ENCODE measurements at regions not wholly inside any gene's neighbourhood (a gene's known extent, or its start where the extent isn't known, plus 50 kb on each side); places are given as distances from the start of the nearest gene placed in this dataset.
A peak's percentile ranks its signal among the peaks of the same experiment; 100 is the strongest.
"Not testable (repeated sequence)": the region's sequence is repeated elsewhere in the genome, so short reads cannot be mapped to it uniquely, and the experiment has no call there.

GRCh38 chrX:115702982-115703381 is 142.0 kb downstream of the PLS3 start:
- ATAC-seq (ENCODE audit: low FRiP score) (no peak), DNase-seq (ENCODE audit: low spot score) (no peak)
- TF ChIP-seq, protein P1, sequence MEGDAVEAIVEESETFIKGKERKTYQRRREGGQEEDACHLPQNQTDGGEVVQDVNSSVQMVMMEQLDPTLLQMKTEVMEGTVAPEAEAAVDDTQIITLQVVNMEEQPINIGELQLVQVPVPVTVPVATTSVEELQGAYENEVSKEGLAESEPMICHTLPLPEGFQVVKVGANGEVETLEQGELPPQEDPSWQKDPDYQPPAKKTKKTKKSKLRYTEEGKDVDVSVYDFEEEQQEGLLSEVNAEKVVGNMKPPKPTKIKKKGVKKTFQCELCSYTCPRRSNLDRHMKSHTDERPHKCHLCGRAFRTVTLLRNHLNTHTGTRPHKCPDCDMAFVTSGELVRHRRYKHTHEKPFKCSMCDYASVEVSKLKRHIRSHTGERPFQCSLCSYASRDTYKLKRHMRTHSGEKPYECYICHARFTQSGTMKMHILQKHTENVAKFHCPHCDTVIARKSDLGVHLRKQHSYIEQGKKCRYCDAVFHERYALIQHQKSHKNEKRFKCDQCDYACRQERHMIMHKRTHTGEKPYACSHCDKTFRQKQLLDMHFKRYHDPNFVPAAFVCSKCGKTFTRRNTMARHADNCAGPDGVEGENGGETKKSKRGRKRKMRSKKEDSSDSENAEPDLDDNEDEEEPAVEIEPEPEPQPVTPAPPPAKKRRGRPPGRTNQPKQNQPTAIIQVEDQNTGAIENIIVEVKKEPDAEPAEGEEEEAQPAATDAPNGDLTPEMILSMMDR (IDR thresholded peaks at IDR 0.05) = no peak

DNA sequence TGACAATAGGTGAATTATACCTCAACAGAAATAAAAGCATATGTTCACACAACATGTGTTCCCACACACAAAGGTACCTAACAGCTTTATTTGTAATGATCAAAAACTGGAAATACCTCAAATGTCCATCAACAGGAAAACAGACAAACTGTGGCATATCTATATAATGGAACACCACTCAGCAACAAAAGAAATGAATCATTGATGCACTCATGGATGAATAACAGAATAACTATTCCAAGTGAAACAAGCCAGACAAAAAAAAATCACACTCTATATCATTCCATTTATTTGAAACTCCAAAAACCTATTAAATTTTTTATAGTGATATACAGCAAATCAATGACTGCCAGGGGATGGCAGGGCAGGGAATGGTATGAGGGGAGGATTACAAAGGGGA is 148.1 kb downstream of the PLS3 start:
- DNase-seq (ENCODE audit: low spot score) = no peak
- TF ChIP-seq, protein P1 (IDR thresholded peaks at IDR 0.05) = no peak
- no peak for ATAC-seq (ENCODE audit: low FRiP score)

GRCh38 chrX:115712484-115712883 is 151.5 kb downstream of the PLS3 start:
- TF ChIP-seq, protein P1 (IDR thresholded peaks at IDR 0.05) = no peak
- DNase-seq (ENCODE audit: low spot score) (no peak), ATAC-seq (ENCODE audit: low FRiP score) (no peak)

- no peak for DNase-seq (ENCODE audit: low spot score)
- ATAC-seq (ENCODE audit: low FRiP score) = no peak
- TF ChIP-seq, protein P1 (IDR thresholded peaks at IDR 0.05) = no peak
Observed at GRCh38 chrX:115713460-115713859, 152.5 kb downstream of the PLS3 start.

DNA sequence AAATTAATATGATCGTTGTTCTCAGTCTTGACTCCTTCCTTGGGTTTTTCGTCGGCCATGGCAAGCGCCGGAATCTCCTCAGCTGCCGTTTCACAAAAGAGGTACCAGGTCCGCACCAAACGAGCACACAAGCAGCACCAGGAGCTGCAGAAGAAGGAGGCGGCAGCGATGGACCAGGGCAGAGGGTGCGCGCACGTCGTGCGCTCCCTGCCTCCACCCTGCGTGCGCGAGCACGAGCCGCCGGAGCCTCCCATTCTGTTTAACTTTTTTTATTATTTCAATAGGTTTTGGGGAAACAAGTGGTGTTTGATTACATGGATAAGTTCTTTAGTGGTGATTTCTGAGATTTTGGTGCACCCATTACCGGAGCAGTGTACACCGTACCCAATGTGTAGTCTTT is 158.2 kb downstream of the PLS3 start:
- DNase-seq (ENCODE audit: low spot score) (no peak), ATAC-seq (ENCODE audit: low FRiP score) (no peak)
- TF ChIP-seq, protein P1 (IDR thresholded peaks at IDR 0.05) = no peak

- not testable (repeated sequence) for ATAC-seq (ENCODE audit: low FRiP score); DNase-seq (ENCODE audit: low spot score)
Observed at GRCh38 chrX:115722724-115723433, 161.9 kb downstream of the PLS3 start.

- not testable (repeated sequence) for ATAC-seq (ENCODE audit: low FRiP score); DNase-seq (ENCODE audit: low spot score)
Observed at GRCh38 chrX:115725370-115725769, 164.4 kb downstream of the PLS3 start.

DNA sequence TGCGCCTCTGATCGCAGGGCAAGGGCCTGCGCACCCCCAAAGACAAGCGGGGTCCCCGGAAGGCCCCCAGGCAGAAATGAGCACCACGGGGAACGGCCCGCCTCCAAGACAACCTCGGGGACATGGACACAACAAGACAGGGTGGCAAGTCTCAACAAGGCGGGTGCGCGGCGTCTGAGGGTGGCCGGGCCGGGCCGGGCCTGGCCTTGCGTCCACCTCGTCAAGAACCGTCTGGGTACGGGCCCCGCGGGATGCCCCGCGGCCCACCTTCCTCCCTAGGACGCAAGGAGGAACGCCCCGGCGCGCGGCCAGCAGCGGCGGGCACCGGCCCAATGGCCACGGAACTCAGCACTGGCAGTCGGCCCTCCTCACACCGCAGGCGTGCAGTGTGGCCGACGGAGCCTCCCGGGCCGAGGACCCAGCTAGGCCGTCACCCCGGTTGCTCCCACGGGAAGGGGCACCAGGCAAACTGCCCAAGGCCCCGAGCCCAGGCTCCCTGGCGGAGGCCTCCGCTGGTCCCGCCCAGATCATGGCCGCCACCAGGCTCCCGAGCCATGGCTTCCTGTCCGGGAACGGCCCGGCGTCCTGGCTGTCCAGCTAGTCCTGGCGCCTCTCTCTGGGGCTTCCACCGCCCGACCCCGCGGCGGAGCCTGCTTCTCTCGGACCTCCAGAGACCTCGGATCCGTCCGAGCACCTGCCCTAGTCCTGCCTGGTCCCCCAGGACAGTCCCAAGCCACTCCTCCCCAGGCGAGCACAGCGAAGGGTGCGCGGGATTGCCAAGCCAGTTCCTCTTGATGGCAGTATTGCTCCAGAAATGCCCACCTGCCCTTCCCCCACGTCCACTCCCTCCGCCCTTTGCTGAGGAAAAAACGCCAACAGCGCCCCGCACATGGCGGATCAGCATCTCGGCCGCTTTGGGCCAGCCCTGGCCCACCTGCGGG is 167.1 kb downstream of the PLS3 start:
- ATAC-seq (ENCODE audit: low FRiP score) = peak; percentile 89
- DNase-seq (ENCODE audit: low spot score) = not testable (repeated sequence)

GRCh38 chrX:115732530-115732929 is 171.6 kb downstream of the PLS3 start:
- ATAC-seq (ENCODE audit: low FRiP score) = not testable (repeated sequence)

GRCh38 chrX:115735269-115735668 is 174.3 kb downstream of the PLS3 start:
- DNase-seq (ENCODE audit: low spot score); ATAC-seq (ENCODE audit: low FRiP score): not testable (repeated sequence)

More at GRCh38 chrX:115732530-115732929, 171.6 kb downstream of the PLS3 start:
- DNase-seq (ENCODE audit: low spot score) = not testable (repeated sequence)

Data from omental fat pad (tissue), 3 donors.